IPS-18a (cell line): ENCODE measurements at regions not wholly inside any gene's neighbourhood (a gene's known extent, or its start where the extent isn't known, plus 50 kb on each side); places are given as distances from the start of the nearest gene placed in this dataset.

Experiments
- H3K27ac ChIP-seq: one replicate; pipeline ENCODE4 v1.5.1; 2013; ENCODE audit warnings: low read length
- H3K27me3 ChIP-seq: one replicate; pipeline ENCODE4 v1.6.1; 2013; ENCODE audit warnings: mild to moderate bottlenecking, low read length; ENCODE audit not compliant: control insufficient read depth, insufficient read depth
- H3K36me3 ChIP-seq: one replicate; pipeline ENCODE4 v1.6.1; 2013; ENCODE audit warnings: low read depth, low read length; ENCODE audit not compliant: control insufficient read depth
- H3K4me1 ChIP-seq: one replicate; pipeline ENCODE4 v1.6.1; 2013; ENCODE audit warnings: low read depth, low read length; ENCODE audit not compliant: control insufficient read depth
- H3K4me3 ChIP-seq: one replicate; pipeline ENCODE4 v1.5.1; 2013; ENCODE audit warnings: low read length
- H3K9ac ChIP-seq: one replicate; pipeline ENCODE4 v1.6.1; 2013; ENCODE audit warnings: mild to moderate bottlenecking, low read length, moderate library complexity
- H3K9me3 ChIP-seq: one replicate; pipeline ENCODE4 v1.6.1; 2013; ENCODE audit warnings: low read depth, low read length; ENCODE audit not compliant: control insufficient read depth

DNA sequence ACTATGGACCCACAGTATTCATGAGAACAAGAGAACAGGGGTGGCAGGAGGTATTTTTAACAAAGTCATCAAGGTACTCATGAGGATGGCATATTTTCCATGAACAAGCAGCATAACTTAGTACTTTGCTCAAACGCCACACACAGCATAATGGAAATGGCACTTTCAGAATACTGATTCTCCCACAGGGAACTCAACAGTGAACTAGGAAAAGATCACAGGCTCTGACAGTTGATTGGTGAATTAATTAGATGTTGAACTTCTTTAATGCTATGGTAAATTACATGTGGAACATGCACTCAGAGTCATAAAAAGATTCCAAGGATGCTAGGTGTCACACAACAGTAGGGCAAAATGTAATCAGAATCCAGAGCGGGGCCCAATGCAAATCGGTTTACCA is 1088.6 kb upstream of the C9orf72 start:
- no peaks in the 10 kb centered on the region for H3K4me1 ChIP-seq
- no peaks in the 10 kb centered on the region for H3K9me3 ChIP-seq
- no peaks in the 10 kb centered on the region for H3K36me3 ChIP-seq
- H3K27me3 ChIP-seq = no peaks in the 10 kb centered on the region
- no peak overlapping the region for H3K4me3 ChIP-seq
- H3K27ac ChIP-seq = no peak overlapping the region
- no peak overlapping the region for H3K9ac ChIP-seq

DNA sequence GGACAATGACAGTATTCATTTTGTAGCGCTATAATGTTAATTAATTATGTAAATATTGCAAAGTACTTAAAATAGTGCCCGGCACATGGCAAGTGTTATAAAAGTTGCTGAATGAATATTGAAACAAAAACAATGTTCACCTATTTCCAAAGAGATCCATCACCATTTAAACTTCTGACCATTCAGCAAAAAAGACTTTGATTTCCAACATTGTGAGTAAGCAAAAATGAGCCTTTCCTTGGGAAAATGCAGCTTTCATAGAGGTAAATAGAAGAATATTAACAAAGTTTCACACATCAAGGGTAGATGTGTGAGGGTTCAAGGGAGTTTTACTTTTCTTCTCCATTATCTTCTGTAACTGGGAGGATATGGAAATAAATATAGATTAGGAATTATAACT is 1089.4 kb upstream of the C9orf72 start:
- no peaks in the 10 kb centered on the region for H3K27me3 ChIP-seq
- no peak overlapping the region for H3K27ac ChIP-seq
- H3K4me3 ChIP-seq = no peak overlapping the region
- no peaks in the 10 kb centered on the region for H3K36me3 ChIP-seq
- H3K9ac ChIP-seq = no peak overlapping the region
- no peaks in the 10 kb centered on the region for H3K4me1 ChIP-seq
- no peaks in the 10 kb centered on the region for H3K9me3 ChIP-seq

DNA sequence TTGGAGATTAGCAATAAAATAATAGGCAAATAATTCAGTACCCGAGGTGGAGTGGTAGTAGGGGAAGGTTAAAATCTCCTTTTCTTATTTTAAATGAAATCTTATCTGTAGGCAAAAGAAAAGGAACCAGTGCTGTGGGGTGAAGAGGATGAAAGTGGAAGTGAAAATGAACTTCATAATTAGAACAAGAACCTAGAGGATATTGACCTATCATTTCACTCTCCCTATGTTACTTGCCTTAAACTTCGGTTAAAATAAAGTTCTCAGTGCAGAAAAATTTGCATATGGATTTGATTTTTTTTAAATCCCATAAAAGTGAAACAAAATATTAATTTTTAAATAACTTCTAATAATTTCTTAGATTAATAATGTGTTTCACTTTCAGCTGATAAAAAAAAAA is 1094.9 kb upstream of the C9orf72 start:
- Histone ChIP-seq H3K9me3 (no peaks in the 10 kb centered on the region), H3K4me3 (no peak overlapping the region), H3K9ac (no peak overlapping the region), H3K36me3 (no peaks in the 10 kb centered on the region), H3K27ac (no peak overlapping the region), H3K27me3 (no peaks in the 10 kb centered on the region), H3K4me1 (no peaks in the 10 kb centered on the region)

DNA sequence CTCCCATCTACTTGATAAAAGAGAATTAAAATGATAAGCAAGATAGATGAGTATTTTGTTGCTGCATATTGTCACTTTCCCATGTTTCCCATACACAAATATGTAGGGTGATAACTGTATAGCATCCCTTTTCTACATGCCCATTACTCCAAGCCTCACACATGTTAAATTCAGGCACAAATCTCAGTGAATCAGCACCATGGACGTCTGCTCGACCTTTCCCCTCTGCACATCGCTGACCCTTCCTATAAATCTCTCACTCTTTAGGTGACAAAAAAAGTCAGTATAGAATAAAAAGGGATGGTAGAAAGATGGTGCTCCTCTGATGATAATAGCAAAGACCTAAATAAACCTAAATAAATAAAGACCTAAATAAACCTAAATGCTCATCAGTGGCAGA is 1097.7 kb upstream of the C9orf72 start:
- no peak overlapping the region for H3K27ac ChIP-seq
- no peaks in the 10 kb centered on the region for H3K27me3 ChIP-seq
- no peaks in the 10 kb centered on the region for H3K9me3 ChIP-seq
- no peak overlapping the region for H3K9ac ChIP-seq
- H3K36me3 ChIP-seq = no peaks in the 10 kb centered on the region
- H3K4me3 ChIP-seq = no peak overlapping the region
- H3K4me1 ChIP-seq = no peaks in the 10 kb centered on the region

DNA sequence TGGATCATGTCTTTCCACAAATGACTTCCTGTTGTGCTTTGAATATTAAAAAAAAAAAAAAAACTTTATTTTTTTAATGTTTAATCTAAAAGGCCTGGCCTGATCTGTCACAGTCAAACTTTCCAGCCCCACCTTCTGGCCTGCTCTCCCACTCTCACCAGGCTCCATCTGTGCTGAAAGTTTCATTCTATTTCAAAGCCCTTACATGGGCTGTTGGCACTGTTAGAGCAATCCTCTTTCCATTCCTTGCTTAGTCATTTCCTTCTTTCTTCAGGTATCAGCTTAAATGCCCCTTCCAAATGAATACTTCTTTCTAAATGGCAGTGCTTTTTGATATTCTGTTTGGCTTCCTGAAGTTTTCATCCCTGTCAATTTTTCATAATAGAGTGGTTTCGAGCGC is 1104.8 kb upstream of the C9orf72 start:
- no peaks in the 10 kb centered on the region for H3K4me1 ChIP-seq
- H3K27me3 ChIP-seq = no peaks in the 10 kb centered on the region
- no peaks in the 10 kb centered on the region for H3K36me3 ChIP-seq
- no peak overlapping the region for H3K27ac ChIP-seq
- H3K9ac ChIP-seq = no peak overlapping the region
- no peak overlapping the region for H3K4me3 ChIP-seq
- no peaks in the 10 kb centered on the region for H3K9me3 ChIP-seq

DNA sequence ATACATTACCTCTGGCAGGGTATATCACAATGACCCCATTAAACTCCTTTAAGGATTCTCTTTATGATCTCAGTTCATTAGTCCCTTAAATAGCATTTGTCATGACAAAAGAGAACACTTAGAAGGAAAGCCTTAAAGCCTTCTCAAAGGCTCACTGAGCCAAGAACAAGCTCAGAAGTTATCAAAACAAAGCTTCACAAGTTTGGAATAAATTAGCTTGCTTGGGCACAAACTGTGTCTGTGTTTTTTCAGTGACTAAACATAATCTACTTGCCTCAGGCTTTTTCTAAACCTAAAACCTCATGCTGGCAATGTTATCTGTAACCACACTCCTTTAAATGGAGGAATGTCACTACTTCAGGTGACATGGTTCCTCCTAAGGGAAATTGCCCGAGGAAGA is 1114.9 kb upstream of the C9orf72 start:
- peaks cover 8% of the 10 kb centered on the region for H3K4me1 ChIP-seq
- H3K27me3 ChIP-seq = no peaks in the 10 kb centered on the region
- no peak overlapping the region for H3K27ac ChIP-seq
- no peak overlapping the region for H3K9ac ChIP-seq
- no peaks in the 10 kb centered on the region for H3K36me3 ChIP-seq
- H3K4me3 ChIP-seq = no peak overlapping the region
- H3K9me3 ChIP-seq = no peaks in the 10 kb centered on the region

DNA sequence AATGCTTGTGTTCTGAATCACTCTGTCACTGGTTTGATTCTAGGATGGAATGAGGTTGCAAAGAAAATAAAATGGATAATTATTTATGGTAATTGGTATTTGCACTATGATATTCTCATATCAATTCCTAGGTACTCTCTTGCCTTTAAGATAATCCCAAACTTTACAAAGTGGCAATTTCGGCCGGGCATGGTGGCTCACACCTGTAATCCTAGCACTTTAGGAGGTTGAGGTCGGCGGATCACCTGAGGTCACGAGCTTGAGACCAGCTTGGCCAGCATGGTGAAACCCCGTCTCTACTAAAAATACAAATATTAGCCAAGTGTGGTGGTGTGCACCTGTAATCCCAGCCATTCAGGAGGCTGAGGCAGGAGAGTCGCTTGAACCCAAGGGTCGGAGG is 1118.7 kb upstream of the C9orf72 start:
- Histone ChIP-seq H3K27ac (no peak overlapping the region), H3K4me1 (peaks cover 8% of the 10 kb centered on the region), H3K9me3 (no peaks in the 10 kb centered on the region), H3K36me3 (no peaks in the 10 kb centered on the region), H3K4me3 (no peak overlapping the region), H3K9ac (no peak overlapping the region), H3K27me3 (no peaks in the 10 kb centered on the region)

DNA sequence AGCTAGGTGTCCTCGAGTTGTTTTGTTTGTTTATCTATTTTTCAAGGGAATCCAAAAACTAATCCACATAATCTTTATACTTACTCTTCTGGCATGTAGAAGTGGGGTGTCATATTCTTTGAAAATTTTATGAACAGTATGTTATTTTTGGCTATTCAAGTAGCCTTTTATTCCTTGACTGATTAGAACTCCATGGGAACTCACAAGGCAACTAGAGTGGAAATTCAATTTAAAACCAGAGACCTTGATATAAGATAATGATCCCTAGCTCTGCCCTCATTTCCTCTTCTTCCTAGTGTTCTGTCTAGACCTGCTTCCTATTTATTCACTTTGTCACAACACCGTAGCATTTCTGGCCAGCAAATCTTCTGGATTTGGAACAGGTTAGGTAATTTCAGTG is 1123.7 kb upstream of the C9orf72 start:
- no peaks in the 10 kb centered on the region for H3K27me3 ChIP-seq
- H3K27ac ChIP-seq = no peak overlapping the region

DNA sequence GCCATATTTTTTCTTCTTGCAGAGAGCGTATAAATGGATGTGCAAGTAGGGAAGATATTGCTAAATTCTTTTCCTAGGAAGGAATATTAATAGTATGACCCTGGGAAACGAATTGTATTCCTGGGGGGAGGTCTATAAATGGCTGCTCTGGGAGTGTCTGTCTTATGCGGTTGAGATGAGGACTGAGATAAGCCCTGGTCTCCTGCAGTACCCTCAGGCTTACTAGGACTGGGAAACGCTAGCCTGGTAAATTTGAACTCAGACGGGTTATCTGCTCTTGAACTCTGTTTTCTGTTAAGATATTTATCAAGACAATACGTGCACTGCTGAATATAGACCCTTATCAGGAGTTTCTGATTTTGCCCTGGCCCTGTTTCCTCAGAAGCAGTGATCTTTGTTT is 1126.4 kb upstream of the C9orf72 start:
- no peak overlapping the region for H3K27ac ChIP-seq
- H3K9ac ChIP-seq = no peak overlapping the region
- no peaks in the 10 kb centered on the region for H3K36me3 ChIP-seq
- H3K4me1 ChIP-seq = no peaks in the 10 kb centered on the region
- no peak overlapping the region for H3K4me3 ChIP-seq
- peaks cover 6% of the 10 kb centered on the region for H3K9me3 ChIP-seq
- H3K27me3 ChIP-seq = no peaks in the 10 kb centered on the region

More for the DNA sequence above, 1123.7 kb upstream of the C9orf72 start:
- no peak overlapping the region for H3K4me3 ChIP-seq
- no peaks in the 10 kb centered on the region for H3K36me3 ChIP-seq
- H3K9me3 ChIP-seq = peaks cover 6% of the 10 kb centered on the region
- no peak overlapping the region for H3K9ac ChIP-seq
- no peaks in the 10 kb centered on the region for H3K4me1 ChIP-seq

DNA sequence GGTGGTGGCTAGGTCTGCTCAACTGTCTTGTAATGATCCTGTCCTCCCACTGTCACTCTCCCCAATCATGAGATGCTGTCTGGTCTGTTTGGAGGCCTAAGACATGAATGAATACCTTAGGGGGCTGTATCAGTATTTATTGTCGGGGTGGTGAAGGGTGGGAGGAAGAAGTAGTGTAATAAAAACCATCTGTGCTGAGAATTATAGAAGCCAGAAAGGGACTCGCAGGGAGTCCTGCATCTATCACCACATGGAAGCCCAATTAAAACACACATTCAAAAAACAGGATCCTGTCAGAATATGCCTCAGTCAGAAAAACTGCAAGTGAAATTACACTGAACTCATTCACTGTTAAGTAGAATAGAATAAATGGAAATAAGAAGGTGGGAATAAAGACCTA is 1134.3 kb upstream of the C9orf72 start:
- H3K36me3 ChIP-seq = no peaks in the 10 kb centered on the region
- H3K4me1 ChIP-seq = no peaks in the 10 kb centered on the region
- no peak overlapping the region for H3K4me3 ChIP-seq
- H3K9ac ChIP-seq = no peak overlapping the region
- H3K27ac ChIP-seq = no peak overlapping the region
- H3K27me3 ChIP-seq = no peaks in the 10 kb centered on the region
- no peaks in the 10 kb centered on the region for H3K9me3 ChIP-seq

DNA sequence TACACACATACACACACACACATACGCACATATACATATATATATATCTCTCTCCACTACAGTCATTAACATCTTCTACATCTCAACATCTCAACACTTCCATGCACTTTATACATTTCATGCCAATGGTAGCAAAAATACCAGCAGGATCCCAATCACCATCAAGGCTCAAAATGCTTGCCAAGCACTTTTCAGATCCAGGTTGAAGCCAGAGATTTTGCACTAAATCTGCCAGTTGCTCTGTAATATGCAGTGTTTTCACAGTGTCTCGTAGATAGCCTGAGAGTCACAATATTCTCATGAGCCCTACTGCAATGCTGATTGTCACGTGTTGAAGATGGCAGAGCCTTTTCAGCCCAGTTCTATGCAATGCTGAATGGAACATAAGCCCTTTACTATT is 1140.9 kb upstream of the C9orf72 start:
- H3K27me3 ChIP-seq = no peaks in the 10 kb centered on the region
- no peak overlapping the region for H3K4me3 ChIP-seq
- no peaks in the 10 kb centered on the region for H3K4me1 ChIP-seq
- H3K9me3 ChIP-seq = no peaks in the 10 kb centered on the region
- no peak overlapping the region for H3K27ac ChIP-seq
- H3K9ac ChIP-seq = no peak overlapping the region
- H3K36me3 ChIP-seq = no peaks in the 10 kb centered on the region

DNA sequence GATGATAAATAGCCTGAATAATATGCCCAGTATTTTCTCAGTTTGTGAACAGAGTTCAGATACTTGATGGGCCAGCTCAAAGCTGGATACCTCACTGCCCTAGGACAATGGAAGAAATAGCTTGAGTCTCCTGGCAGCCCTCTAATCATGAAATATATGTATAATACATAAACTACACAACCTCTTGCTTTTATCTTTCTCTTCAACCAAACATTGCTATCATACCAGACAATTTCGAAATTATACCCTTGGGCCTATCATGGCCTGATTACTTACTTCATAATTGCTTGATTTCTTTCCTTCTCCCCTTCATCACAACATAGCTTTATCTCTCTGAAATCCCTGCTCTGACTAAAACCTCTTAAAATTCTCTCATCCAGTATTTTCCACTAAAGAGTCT is 1144.9 kb upstream of the C9orf72 start:
- Histone ChIP-seq H3K27ac (no peak overlapping the region), H3K4me1 (no peaks in the 10 kb centered on the region)

More for the DNA sequence above, 1144.9 kb upstream of the C9orf72 start:
- Histone ChIP-seq H3K9ac (no peak overlapping the region), H3K36me3 (no peaks in the 10 kb centered on the region), H3K27me3 (no peaks in the 10 kb centered on the region), H3K9me3 (no peaks in the 10 kb centered on the region), H3K4me3 (no peak overlapping the region)
